Osteoblast (primary cell): ENCODE measurements at regions not wholly inside any gene's neighbourhood (a gene's known extent, or its start where the extent isn't known, plus 50 kb on each side); places are given as distances from the start of the nearest gene placed in this dataset.

Source experiments
- DNase-seq: peaks from one replicate; pipeline ENCODE4 v3.0.0; 2011; ENCODE audit warnings: low spot score, mixed read lengths; ENCODE audit not compliant: insufficient read length; ENCODE audit errors: missing footprints
- H2AFZ ChIP-seq: 2 replicates; pipeline ENCODE4 v1.6.0; 2011; ENCODE audit warnings: mild to moderate bottlenecking, low read length
- H3K27ac ChIP-seq: 2 replicates; pipeline ENCODE4 v1.5.1; 2011; ENCODE audit warnings: mild to moderate bottlenecking, low read depth, low read length, moderate library complexity
- H3K27me3 ChIP-seq: 2 replicates; pipeline ENCODE4 v1.6.0; 2012; ENCODE audit warnings: mild to moderate bottlenecking, control low read depth, inconsistent platforms, low read length, moderate library complexity; ENCODE audit not compliant: insufficient read depth
- H3K36me3 ChIP-seq: 2 replicates; pipeline ENCODE4 v1.5.1; 2011; ENCODE audit warnings: mild to moderate bottlenecking, low read length, control low read depth, moderate library complexity; ENCODE audit not compliant: insufficient read depth
- H3K4me1 ChIP-seq: 2 replicates; pipeline ENCODE4 v1.5.1; 2011; ENCODE audit warnings: mild to moderate bottlenecking, low read length, control low read depth, moderate library complexity; ENCODE audit not compliant: insufficient read depth
- H3K4me2 ChIP-seq: 2 replicates; pipeline ENCODE4 v1.6.0; 2011; ENCODE audit warnings: mild to moderate bottlenecking, low read length; ENCODE audit not compliant: insufficient read depth
- H3K4me3 ChIP-seq: fragments of 200-600 bp; sonication (generic); 3 replicates; pipeline ENCODE4 v1.5.1; 2012; ENCODE audit warnings: mild to moderate bottlenecking, low read length, inconsistent platforms; ENCODE audit not compliant: insufficient read depth
- H3K79me2 ChIP-seq: 2 replicates; pipeline ENCODE4 v1.6.0; 2012; ENCODE audit warnings: mild to moderate bottlenecking, low read length, control low read depth, inconsistent platforms; ENCODE audit not compliant: insufficient read depth
- H3K9me3 ChIP-seq: 2 replicates; pipeline ENCODE4 v1.5.1; 2011; ENCODE audit warnings: low read depth, low read length, control low read depth
- H4K20me1 ChIP-seq: 2 replicates; pipeline ENCODE4 v1.6.0; 2012; ENCODE audit warnings: mild to moderate bottlenecking, low read length, control low read depth; ENCODE audit not compliant: insufficient read depth
- TF ChIP-seq, protein P1 (sequence below): IDR thresholded peaks from 2 replicates; pipeline ENCODE4 v1.5.1; 2011; ENCODE audit warnings: mild to moderate bottlenecking, low read depth, low read length, moderate library complexity; ENCODE audit errors: extremely low read depth

DNA sequence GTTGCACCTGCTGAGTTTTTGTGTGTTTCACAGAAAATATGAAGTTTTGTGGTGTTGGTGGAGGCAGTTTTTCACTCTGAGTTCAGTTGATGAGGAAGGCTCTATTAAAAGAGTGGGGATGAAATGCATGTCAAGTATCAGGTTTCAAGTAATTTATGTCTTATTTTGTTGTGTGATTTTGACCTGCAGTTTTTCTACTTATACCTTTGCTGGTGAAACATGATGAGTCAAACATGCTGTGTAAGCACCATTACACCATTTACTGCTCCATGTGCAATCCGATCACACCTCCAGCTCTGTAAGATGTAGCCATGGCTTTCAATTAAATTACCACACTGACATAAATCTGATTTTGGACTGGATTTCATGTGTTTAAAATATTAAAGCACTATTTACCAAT lies 174.5 kb upstream of the ZEB2 start:
- no peak for DNase-seq
- Histone ChIP-seq H3K4me2 (no peak overlapping the region), H3K4me3 (no peak overlapping the region), H4K20me1 (no peaks in the 10 kb centered on the region), H3K36me3 (no peaks in the 10 kb centered on the region), H3K27ac (no peak overlapping the region), H3K79me2 (no peaks in the 10 kb centered on the region), H3K4me1 (no peaks in the 10 kb centered on the region), H2AFZ (no peak overlapping the region), H3K9me3 (no peaks in the 10 kb centered on the region), H3K27me3 (no peaks in the 10 kb centered on the region)
- TF ChIP-seq, protein P1, sequence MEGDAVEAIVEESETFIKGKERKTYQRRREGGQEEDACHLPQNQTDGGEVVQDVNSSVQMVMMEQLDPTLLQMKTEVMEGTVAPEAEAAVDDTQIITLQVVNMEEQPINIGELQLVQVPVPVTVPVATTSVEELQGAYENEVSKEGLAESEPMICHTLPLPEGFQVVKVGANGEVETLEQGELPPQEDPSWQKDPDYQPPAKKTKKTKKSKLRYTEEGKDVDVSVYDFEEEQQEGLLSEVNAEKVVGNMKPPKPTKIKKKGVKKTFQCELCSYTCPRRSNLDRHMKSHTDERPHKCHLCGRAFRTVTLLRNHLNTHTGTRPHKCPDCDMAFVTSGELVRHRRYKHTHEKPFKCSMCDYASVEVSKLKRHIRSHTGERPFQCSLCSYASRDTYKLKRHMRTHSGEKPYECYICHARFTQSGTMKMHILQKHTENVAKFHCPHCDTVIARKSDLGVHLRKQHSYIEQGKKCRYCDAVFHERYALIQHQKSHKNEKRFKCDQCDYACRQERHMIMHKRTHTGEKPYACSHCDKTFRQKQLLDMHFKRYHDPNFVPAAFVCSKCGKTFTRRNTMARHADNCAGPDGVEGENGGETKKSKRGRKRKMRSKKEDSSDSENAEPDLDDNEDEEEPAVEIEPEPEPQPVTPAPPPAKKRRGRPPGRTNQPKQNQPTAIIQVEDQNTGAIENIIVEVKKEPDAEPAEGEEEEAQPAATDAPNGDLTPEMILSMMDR, result no peak

DNA sequence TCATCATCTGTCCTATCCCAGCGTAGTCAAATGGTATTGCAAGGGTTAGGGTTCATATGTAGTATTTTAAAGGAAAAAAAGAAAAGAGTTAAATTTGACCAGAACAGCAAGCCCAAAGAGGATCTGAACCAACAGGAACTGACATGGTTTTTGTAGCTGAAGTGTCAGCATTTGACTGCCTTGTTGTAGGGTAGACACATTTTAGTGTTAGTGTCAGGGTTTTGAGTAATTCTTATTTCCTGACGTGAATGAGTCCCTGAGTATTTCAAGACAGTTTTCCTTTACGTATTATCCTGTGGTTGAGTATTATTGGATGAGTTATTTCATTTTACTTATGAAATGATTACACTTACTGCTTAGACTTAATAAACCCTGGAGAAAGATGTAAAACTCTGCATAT lies 173.3 kb upstream of the ZEB2 start:
- Histone ChIP-seq H3K27me3 (no peaks in the 10 kb centered on the region), H3K36me3 (no peaks in the 10 kb centered on the region), H2AFZ (no peak overlapping the region), H3K9me3 (no peaks in the 10 kb centered on the region), H3K27ac (no peak overlapping the region), H3K4me3 (no peak overlapping the region), H3K4me2 (no peak overlapping the region), H3K79me2 (no peaks in the 10 kb centered on the region), H3K4me1 (no peaks in the 10 kb centered on the region), H4K20me1 (no peaks in the 10 kb centered on the region)
- TF ChIP-seq, protein P1, result no peak
- DNase-seq, result no peak

DNA sequence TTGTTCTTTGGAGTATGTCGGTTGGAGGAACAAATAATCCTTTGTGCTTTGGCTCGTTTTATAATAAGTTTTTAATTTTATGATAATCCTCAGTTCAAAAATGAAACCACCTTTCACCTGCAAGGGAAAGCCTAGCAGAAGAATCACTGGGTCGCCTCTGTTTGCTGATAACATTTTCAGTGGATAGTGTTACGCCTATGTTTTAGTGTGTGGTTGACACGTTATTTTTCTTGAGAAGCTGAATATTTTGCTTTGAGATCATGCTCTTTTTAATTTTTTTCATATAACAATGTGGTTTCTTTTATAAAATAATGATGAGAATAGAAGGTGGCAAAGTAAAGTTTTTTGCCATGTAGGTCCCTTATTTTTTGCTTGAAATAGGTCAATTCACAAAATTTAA lies 172.7 kb upstream of the ZEB2 start:
- Histone ChIP-seq H3K9me3 (no peaks in the 10 kb centered on the region), H3K79me2 (no peaks in the 10 kb centered on the region), H2AFZ (no peak overlapping the region), H4K20me1 (no peaks in the 10 kb centered on the region), H3K36me3 (no peaks in the 10 kb centered on the region), H3K27me3 (no peaks in the 10 kb centered on the region), H3K4me2 (no peak overlapping the region), H3K4me3 (no peak overlapping the region), H3K4me1 (no peaks in the 10 kb centered on the region), H3K27ac (no peak overlapping the region)
- TF ChIP-seq, protein P1, result no peak
- no peak for DNase-seq

GRCh38 chr2:144690771-144691170 lies 170.9 kb upstream of the ZEB2 start:
- TF ChIP-seq, protein P1, result no peak
- Histone ChIP-seq H3K4me3 (no peak overlapping the region), H4K20me1 (no peaks in the 10 kb centered on the region)

More at GRCh38 chr2:144690771-144691170, 170.9 kb upstream of the ZEB2 start:
- H3K4me2 ChIP-seq, result no peak overlapping the region
- H3K9me3 ChIP-seq, result no peaks in the 10 kb centered on the region
- H3K79me2 ChIP-seq, result no peaks in the 10 kb centered on the region
- H2AFZ ChIP-seq, result no peak overlapping the region
- no peak overlapping the region for H3K27ac ChIP-seq
- no peaks in the 10 kb centered on the region for H3K36me3 ChIP-seq
- no peaks in the 10 kb centered on the region for H3K27me3 ChIP-seq
- no peak for DNase-seq
- no peaks in the 10 kb centered on the region for H3K4me1 ChIP-seq
